NT2/D1 (cell line): ENCODE measurements at regions not wholly inside any gene's neighbourhood (a gene's known extent, or its start where the extent isn't known, plus 50 kb on each side); places are given as distances from the start of the nearest gene placed in this dataset.

Experiments used
- DNase-seq: peaks from one replicate; pipeline ENCODE4 v3.0.0-alpha.2; 2011; ENCODE audit warnings: low read depth, low spot score
- H3K27me3 ChIP-seq: 2 replicates; pipeline ENCODE4 v1.6.0; 2011; ENCODE audit warnings: mild to moderate bottlenecking; ENCODE audit not compliant: insufficient read length, insufficient read depth
- H3K36me3 ChIP-seq: 2 replicates; pipeline ENCODE4 v1.6.1; 2011; ENCODE audit warnings: mild to moderate bottlenecking, low read length, mixed read lengths; ENCODE audit not compliant: insufficient read depth, insufficient read length
- H3K4me1 ChIP-seq: 2 replicates; pipeline ENCODE4 v1.5.1; 2011; ENCODE audit not compliant: insufficient read depth, insufficient read length
- H3K4me3 ChIP-seq: 2 replicates; pipeline ENCODE4 v1.5.1; 2011; ENCODE audit warnings: low read depth; ENCODE audit not compliant: insufficient read length
- H3K9ac ChIP-seq: 2 replicates; pipeline ENCODE4 v1.6.0; 2011; ENCODE audit warnings: low read depth; ENCODE audit not compliant: insufficient read length
- H3K9me3 ChIP-seq: 2 replicates; pipeline ENCODE4 v1.5.1; 2011; ENCODE audit warnings: mild to moderate bottlenecking, low read length; ENCODE audit not compliant: insufficient read depth
- SUZ12 ChIP-seq: IDR thresholded peaks from 2 replicates; pipeline ENCODE4 v1.6.1; 2011; ENCODE audit not compliant: insufficient read length, insufficient read depth; ENCODE audit errors: extremely low read depth
- YY1 ChIP-seq: IDR thresholded peaks from 2 replicates; pipeline ENCODE4 v1.6.1; 2011; ENCODE audit not compliant: insufficient read length, insufficient read depth
- ZNF274 ChIP-seq: IDR thresholded peaks from 2 replicates; pipeline ENCODE4 v1.6.1; 2011; ENCODE audit warnings: mild to moderate bottlenecking, low read depth, low read length

DNA sequence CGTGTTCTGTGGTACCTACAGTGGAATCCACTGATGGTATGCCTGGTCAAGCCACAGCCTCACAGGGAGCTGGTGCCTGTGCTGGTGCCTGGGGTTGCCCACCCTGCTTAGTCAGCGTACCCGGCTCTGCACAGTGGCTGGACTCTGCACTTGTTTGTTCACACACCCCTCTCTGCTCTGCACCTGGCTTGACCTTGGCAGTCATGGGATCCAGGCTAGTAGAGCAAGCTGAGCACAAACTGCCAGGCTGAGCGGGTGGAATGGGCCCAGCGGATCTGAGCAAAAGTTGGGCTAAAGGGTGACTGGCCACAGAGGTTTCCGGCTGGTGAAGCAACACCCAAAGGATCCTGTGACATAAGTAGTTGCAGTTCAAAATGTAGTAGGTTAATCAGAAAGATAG lies 163.5 kb downstream of the CDH19 start:
- no peaks in the 10 kb centered on the region for H3K9me3 ChIP-seq
- TF ChIP-seq YY1 (no peak), SUZ12 (no peak), ZNF274 (no peak)
- no peak for DNase-seq
- H3K9ac ChIP-seq, result no peak overlapping the region
- H3K4me3 ChIP-seq, result no peak overlapping the region
- H3K36me3 ChIP-seq, result no peaks in the 10 kb centered on the region
- H3K4me1 ChIP-seq, result no peaks in the 10 kb centered on the region
- H3K27me3 ChIP-seq, result no peaks in the 10 kb centered on the region

DNA sequence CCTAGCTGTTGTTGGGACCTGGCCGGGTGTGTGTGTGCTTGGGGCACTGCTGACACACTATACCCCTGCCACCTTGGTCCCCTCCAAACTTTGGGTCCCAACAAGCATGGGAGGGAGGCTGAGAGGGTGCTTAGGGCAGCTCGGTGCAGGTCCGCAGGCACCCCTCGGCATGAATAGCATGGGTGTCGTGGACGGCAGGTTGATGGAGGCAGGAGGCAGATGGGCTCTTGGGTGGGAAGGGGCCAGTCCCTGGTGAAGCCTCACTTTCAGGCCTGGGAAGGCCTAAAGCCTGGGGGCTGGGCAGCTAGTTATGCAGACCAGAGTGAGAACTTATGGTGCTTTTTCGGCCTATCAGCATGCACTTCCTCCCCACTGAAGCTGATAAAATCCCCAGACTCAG lies 164.2 kb downstream of the CDH19 start:
- Histone ChIP-seq H3K27me3 (no peaks in the 10 kb centered on the region), H3K36me3 (no peaks in the 10 kb centered on the region), H3K9me3 (no peaks in the 10 kb centered on the region), H3K4me3 (no peak overlapping the region), H3K9ac (no peak overlapping the region), H3K4me1 (no peaks in the 10 kb centered on the region)
- no peak for DNase-seq
- no peak for TF ChIP-seq ZNF274
- TF ChIP-seq YY1, result no peak
- no peak for TF ChIP-seq SUZ12

DNA sequence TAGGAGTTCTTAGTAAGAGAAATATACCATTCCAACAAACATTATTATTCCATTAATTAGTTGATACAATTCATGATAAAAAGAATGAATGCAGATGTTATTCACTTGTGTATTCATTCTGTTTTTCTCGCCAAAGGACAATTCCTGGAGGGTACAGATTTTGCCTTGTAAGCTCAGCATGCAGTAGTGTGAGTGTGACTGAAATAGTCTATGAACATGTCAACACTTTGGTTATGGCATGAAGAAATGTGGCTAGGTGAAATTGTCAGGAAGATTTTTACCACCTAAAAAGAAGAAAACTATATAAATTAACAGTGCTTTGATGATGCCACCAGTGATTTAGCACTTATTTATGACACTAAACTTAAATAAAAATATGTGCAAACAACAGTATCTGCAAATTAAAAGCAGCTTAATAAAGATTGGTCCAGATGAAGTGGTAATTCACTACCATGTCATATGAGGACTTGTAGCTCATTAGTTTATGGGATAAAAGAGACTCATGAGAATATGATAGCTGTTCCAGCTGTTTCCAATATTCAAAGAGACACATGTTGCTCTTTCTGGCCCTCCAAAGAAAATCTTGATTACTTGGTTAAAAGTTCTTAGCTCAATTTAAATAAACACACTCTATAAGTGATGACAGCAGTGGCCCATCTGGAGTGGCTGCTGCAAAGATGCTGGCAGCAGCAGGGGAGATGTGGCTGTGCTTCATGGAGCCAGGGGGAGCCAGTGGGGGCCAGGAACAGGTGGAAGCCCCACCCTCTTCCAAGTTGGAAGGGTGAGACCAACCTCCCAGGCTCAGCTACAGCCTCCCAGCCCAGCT lies 165.0 kb downstream of the CDH19 start:
- TF ChIP-seq ZNF274 (no peak), YY1 (no peak), SUZ12 (no peak)
- H3K27me3 ChIP-seq, result no peaks in the 10 kb centered on the region
- no peak overlapping the region for H3K4me3 ChIP-seq
- H3K9me3 ChIP-seq, result no peaks in the 10 kb centered on the region
- no peak overlapping the region for H3K9ac ChIP-seq
- H3K4me1 ChIP-seq, result no peaks in the 10 kb centered on the region
- DNase-seq, result no peak
- no peaks in the 10 kb centered on the region for H3K36me3 ChIP-seq

DNA sequence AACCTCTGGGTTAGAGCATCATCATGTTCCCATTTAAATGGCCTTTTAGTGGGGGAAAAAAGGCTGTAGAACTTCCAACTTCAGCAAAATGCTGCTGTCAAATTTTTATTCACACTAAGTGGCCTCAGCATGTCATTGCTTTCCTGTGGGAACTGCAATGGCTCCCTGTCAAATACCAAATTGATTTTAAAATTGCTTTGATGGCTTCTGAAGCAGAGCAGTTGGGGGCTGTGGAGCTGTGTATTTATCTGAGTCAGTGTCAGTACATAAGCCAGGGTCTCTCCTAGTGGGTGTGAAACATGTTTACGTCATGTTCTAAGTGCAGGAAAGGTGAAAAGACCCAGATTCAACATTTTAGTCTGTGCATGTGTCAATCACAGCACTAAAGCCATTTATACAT lies 171.3 kb downstream of the CDH19 start:
- no peak for DNase-seq
- H3K9me3 ChIP-seq, result no peaks in the 10 kb centered on the region
- H3K4me1 ChIP-seq, result no peaks in the 10 kb centered on the region
- H3K4me3 ChIP-seq, result no peak overlapping the region
- H3K36me3 ChIP-seq, result no peaks in the 10 kb centered on the region
- TF ChIP-seq ZNF274 (no peak), YY1 (no peak), SUZ12 (no peak)
- H3K27me3 ChIP-seq, result no peaks in the 10 kb centered on the region
- no peak overlapping the region for H3K9ac ChIP-seq

DNA sequence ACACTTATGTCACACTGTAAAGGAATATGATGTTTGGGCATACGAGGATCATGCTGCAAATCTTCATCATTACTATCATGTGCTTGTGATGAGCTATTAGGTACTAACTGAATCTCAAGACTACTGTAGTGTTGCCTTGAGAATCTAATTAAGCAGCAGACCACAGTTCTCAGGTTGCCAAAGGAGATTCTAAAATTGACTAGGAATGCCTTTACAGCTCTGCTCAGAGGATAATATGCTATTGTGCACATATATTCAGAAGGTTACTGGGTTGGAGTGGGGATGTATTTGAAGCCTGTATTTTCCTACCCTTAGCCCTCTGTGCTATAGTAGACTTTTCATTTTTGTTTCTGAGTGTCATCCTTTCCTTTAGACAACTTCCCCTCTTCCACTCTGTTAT lies 175.1 kb downstream of the CDH19 start:
- H3K27me3 ChIP-seq, result no peaks in the 10 kb centered on the region
- H3K36me3 ChIP-seq, result no peaks in the 10 kb centered on the region
- TF ChIP-seq ZNF274, result no peak
- TF ChIP-seq YY1, result no peak
- no peak for DNase-seq
- H3K9me3 ChIP-seq, result no peaks in the 10 kb centered on the region
- no peak overlapping the region for H3K9ac ChIP-seq
- no peaks in the 10 kb centered on the region for H3K4me1 ChIP-seq
- H3K4me3 ChIP-seq, result no peak overlapping the region

DNA sequence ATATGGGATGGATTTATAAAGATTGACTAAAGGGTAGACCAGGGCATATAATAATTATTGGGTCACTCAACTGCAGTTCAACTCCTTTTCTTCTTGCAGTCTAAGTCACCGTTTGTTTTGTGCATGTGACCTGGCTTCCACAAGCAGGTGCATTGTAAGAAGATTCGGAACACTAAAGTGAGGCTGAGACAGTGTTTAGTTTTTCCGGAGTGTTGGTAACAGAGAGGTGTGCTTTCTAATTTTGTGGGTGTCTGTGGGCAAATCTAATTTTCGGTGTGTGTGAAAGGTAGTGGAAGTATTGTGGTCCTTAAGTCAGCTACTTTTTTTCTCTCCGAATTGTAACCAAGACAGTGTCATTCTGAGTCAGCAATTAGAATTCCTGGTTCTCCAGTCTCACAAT lies 184.5 kb downstream of the CDH19 start:
- DNase-seq, result no peak
- TF ChIP-seq ZNF274 (no peak), SUZ12 (no peak), YY1 (no peak)
- no peaks in the 10 kb centered on the region for H3K4me1 ChIP-seq
- H3K9ac ChIP-seq, result no peak overlapping the region
- H3K36me3 ChIP-seq, result no peaks in the 10 kb centered on the region
- no peak overlapping the region for H3K4me3 ChIP-seq
- no peaks in the 10 kb centered on the region for H3K9me3 ChIP-seq
- no peaks in the 10 kb centered on the region for H3K27me3 ChIP-seq

DNA sequence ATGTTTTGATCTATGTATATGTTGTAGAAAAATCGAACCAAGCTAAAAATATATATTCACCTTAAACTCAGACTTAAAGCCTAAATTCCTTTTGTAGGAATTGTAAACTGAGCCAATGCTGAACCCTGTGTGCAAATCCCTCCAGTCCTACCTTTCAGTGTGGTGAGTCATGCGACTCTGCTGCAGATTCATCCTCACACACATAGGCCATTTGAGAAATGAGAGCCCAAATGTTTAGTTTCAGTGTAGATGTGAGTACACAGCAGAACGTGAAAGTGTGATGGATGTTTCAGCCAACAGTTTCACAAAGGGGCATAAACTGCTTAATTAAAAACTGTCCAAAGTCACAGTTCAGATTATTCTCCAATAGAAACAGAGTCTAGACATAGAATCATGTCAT lies 193.2 kb downstream of the CDH19 start:
- Histone ChIP-seq H3K36me3 (no peaks in the 10 kb centered on the region), H3K27me3 (no peaks in the 10 kb centered on the region), H3K4me3 (no peak overlapping the region), H3K9me3 (no peaks in the 10 kb centered on the region), H3K4me1 (no peaks in the 10 kb centered on the region), H3K9ac (no peak overlapping the region)
- no peak for DNase-seq
- TF ChIP-seq SUZ12 (no peak), ZNF274 (no peak), YY1 (no peak)
